Fibroblast of skin of scalp (primary cell): ENCODE measurements at regions not wholly inside any gene's neighbourhood (a gene's known extent, or its start where the extent isn't known, plus 50 kb on each side); places are given as distances from the start of the nearest gene placed in this dataset.

Experiments
- DNase-seq: peaks from one replicate; pipeline ENCODE4 v3.0.0-alpha.2; 2013

DNA sequence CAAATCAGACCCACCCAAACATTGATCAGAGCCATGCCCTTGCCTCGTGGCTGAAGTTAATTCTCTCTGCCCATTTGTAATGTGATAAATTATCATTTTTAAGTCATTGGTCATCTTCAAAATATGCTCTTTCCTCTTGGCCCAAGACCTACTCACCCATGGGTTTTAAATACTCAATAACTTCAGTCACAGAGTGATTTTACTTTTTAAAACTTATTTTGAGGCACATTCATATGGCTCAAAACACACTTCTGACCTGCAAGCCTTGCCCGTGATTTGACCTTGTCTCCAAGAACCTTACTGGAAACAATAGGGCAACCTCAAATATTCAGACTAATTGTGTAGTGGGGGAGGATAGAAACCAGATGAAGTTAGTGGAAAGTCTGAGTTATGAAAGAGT is 176.2 kb upstream of the LNX1 start:
- peak; percentile 48 for DNase-seq

DNA sequence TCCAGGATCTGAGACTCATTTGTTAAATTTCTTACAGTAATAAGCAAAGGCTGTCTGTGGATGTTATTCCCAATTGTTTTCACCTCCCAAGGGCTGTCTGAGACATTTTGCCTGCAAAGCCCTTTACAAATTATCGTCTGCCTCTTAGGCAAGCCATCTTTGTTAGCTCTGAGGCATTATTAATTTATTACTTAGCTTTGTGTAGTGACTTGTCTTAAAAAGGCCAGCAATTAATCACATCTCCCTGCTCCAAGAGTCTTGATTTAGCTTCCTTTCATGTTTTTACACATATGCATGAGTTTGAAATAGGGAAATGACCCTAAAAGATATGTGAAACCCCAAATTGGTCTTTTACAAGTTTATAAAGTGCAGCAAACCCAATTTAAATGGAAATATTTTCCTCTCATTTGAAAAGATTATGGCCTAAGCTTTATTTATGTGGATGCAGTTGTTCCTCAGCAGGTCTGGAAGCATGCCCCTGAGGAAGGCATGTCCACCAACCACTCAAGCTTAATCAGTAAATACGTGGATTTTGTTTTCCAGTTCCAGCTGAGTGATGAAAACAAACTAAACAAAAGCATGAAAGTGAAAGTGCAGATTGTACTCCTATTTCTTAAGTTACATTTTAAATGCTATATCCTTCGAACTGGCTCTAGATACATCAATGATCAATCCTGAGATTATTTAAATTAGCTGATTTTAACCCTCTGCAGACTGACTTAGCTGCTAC is 173.6 kb upstream of the LNX1 start:
- no peak for DNase-seq

DNA sequence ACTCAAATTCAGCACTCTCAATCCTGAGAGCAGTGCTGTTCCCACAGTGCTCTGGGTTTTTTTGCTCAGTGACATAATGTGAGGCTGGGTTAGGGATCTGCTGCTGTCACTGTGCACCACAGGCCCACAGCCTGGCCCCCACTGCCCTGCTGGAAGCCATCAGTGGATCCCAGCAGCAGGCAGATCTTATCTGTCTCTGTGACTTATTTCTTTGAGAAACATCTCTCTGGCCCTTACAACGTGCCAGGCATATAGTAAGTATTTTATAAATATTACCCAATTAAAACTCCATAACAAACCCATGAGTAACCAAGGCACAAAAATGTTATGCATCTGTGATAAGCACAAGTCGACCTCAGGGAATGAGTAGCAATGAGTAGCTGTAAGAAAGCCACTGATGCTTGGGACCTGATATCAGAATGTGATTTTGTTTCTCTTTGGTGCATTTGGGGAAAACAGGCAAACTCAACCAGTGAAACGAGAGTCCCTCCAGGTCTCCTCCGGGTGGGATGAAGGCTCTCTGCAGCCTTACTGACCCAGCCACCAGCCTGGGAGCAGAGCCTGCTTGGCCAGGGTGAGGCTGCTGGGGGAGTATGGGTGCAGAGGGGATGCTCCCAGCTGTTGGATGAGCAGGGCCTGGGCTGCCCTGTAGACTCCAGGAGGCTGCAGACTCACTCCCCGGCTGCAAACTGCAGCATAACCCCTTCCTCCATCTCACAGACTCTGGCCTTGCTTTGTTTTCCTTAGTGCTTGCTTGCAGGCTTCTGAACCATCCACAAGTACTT is 172.7 kb upstream of the LNX1 start:
- DNase-seq, result peak; percentile 88

DNA sequence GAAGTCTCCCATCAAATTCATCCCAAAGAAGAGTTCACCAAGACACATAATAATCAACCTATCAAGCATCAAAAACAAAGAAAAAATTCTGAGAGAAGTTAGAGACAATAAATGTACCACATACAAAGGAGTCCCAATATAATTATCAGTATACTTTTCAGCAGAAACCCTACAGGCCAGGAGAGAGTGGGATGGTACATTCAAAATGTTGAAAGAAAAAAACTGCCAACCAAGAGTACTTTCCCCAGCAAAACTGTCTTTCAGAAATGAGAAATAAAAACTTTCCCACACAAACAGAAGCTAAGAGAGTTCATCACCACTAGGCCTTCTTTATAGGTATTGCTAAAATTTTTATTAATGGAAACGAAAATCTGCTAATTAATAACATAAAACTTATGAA is 164.4 kb upstream of the LNX1 start:
- no peak for DNase-seq

DNA sequence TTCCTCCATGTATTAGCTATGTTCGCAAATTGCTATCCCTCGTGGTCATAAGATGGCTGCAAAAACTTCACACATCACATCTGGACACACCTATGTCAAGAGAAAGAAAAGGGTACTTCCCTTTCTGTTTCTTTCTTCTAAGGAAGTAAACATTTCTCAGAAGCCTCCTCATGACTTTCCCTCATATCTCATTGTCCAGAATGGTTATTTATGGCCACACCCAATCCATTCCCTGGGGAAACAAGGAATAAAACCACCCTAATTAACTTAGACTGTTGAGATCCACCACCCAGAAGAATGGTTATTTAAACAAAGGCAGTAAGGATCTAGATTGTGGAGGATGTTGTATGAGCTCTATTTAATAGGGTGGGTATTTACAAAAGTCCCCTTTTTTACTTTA is 160.8 kb upstream of the LNX1 start:
- DNase-seq, result no peak

DNA sequence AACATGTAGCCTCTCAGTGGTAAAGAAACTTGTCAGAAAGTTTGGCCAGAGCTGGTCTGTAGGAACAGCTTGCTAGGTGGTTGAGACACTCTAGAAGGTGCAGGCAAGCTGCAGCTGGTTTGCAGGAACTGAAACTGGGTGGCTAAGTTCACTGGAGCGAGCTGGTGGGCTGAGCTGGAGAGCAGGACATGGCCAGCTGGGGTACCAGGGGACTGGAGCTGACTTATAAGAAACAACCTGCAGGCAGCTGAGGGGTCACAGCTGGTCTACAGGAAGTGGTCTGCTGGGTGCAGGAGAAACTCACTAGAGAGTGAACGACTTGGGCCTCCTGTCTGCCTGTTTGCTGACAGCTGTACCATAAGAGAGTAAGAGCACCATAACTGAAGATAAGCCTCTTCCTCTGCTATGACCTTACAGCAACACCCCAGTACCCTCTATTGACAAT is 157.1 kb upstream of the LNX1 start:
- no peak for DNase-seq

DNA sequence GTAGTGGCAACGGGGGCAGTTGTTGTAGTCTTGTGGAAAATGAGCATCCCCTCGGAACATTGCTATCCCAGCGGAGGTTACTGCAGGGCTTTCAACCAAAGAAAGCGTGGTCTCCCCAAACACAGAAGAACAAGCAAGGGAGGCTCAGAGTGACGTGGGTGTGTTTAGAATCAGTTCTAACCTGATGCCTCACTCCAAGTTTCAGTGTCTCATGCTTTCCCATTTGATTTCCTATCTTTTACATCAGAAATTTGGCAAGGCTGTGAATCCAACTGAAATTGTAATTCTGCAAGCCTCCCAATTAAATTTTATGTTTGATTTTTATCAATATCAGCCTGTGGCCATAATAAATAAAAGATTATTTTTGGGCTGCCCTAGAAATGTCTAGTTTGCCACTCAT is 156.1 kb upstream of the LNX1 start:
- DNase-seq, result peak; percentile 8

DNA sequence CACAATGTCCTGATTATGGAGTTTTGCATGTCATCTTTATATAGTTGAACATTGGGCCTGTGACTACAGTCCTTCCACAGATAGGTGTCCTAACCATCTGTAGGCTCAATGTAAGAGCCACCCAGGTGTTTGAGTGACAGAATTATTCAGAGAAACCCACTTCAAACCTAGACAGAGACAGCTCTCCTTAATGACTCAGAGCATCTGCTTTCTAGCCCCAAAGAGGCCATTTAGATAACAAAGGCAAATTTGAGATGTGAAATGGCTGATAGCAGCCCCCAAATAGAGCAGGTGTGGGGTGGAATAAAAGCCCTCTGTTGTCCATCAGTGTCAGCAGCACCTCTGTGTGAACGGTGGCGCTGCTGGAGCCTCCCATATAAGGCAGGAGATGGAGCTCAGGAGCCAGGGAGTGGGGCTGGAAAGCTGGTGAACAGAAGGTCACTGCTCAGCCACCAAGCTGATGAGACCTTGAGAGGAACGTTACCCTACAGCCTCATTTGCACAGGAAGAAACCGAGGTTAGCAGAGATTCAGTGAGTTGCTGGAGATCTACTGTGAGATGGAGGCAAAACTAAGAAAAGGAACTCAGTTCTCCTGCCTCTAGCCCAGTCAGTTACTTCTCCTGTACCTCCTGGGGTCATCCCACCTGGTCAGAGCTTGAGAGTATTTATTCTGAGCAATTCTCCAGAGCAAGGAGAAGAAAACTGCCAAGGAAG is 153.3 kb upstream of the LNX1 start:
- no peak for DNase-seq

DNA sequence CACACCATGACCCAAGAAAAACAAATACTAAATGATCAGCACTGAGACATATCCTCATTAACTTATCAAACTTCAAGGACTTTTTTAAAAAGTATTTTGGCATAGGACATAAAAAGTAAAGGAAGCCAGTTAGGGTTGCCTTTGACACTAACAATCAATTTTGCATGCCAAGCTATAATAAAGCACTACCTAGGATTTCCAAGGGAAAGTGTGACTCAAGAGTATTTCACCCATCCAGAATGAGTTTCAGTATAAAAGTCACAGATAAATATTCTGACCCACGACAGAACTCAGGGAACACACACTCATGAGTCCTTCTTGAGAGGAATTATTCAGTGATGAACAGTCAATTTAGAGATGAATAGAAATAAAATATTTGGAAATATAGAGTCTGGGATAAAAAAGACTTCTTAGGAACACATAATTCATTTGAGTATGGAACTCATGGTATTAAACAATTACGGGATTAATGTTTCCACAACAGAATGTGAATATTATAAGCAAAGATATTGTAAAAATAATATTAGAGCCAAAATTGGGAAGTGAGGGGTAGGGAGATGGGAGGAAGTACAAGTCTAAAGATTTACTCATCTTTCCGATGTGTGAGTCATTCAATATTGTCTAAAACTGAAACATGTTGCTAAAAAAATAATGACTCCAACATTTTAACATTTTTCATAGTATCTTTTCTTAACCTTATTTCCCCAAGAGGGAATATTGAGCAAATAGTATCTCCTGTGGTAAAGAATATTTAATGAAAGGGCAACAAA is 143.5 kb upstream of the LNX1 start:
- DNase-seq, result peak; percentile 83

DNA sequence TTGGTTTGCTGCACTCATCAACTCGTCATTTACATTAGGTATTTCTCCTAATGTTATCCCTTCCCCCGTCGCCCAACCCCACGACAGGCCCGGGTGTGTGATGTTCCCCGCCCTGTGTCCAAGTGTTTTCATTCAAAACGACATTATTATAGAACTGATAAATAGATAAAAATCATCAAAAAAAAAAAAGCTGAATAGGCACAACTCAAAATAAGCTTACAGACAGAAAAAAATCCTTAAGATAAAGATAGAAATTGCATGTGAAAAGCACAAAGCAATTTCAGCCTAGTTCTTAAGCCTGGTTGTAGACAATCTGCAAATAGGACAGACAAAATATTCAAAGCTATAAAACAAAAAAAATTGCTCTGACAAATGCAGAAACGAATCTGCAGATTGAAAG is 142.9 kb upstream of the LNX1 start:
- no peak for DNase-seq

DNA sequence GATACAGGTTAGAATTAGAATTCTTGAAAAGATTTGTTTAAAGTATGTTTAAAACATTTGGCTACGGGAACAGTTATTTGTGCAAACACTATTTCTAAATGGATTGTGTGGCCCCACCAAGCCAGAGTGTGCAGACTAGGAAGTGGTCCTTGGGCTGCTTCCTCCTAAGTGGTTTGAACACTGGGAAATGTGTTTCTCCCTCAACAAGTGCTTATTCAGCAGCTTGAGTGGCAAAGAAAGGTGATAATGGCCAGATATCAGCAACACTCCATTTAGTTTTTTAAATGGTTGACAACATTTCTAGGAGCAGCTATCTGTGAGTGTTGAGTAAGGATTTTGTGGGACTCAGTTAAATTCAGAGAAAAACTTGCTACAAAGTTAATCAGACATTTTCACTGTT is 141.4 kb upstream of the LNX1 start:
- DNase-seq, result no peak

DNA sequence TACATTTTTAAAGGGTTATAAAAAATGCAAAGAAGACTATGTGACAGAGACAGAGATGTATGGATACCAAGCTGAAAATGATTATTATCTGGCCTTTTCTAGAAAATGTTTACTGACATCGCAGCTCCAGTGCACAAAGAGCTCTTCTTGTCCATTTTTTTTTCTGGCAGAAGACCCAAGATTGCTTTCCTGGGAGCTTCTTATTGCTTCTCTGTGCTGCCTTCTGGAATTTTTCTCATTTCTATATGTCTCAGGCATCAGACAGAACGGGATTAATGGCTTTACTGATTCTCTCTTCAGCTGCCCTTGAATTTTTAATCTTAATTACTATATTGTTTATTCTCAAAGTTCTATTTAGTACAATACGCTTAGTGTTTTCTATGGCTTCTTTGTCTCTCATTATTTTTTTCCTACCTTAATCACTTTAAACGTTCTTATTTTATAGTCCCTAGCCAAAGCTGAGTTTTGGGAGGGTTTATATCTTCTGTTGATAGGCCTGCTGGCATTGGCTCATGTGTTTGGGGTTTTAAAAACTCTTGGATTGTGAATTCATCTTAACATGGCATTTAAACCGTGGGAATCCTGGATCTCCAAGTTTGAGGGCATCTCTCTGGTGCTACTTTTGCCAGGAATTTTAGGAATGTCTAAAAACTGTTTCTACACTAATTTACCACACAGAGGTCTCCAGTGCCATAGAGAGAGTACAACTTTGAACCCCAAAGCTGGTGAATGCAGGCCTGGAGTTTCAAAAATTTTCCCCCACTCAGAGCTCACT is 138.9 kb upstream of the LNX1 start:
- DNase-seq, result peak; percentile 51

DNA sequence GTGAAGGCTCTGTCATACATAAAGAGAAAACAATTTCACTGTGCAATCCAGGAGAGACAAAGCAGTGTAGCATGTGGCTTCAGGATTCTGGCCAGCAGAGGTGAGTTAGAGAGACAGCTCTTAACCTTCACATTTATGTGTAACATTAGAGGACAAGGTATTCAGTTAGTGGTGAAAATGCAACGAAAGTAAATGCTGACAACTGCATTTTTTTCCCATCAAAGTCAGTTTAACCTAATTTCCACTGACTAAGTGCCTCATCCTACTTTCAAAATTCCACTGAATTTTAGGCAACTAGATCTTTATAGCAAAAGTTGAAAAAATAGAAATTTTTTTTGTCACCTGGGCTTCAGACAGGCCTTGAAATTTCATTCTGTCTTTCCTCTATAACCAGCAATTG is 130.8 kb upstream of the LNX1 start:
- no peak for DNase-seq

DNA sequence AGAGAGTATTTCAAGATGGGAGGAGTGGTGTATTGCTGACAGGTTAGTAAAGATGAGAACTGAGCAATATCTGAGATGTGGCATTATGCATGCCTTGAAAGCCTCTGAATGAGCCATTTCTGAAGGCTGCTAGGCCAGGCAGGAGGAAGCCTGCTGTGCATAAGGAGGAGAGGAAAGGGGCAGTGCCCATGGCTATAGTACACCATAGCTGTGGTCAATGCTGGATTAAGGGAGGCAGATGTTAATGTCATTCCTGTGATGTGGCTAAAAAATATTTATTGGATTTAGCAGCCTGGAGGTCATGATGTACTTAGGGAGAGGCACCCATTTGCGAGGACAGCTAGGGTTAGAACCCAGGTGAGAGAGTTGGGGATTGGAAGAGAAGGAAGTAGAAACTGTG is 130.0 kb upstream of the LNX1 start:
- DNase-seq, result no peak

DNA sequence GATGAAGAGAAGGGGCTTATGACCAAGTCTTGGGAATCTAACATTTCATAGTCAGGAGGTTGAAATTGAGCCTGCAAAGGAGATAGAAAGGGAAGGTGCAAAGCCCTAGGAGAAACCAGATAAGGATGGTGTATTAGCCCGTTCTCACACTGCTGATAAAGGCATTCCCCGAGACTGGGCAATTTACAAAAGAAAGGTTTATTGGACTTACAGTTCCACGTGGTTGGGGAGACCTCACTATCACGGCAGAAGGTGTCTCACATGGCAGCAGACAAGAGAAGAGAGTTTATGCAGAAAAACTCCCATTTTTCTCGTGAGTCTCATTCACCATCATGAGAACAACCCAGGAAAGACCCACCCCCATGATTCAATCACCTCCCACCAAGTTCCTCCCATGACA is 129.5 kb upstream of the LNX1 start:
- DNase-seq, result no peak

DNA sequence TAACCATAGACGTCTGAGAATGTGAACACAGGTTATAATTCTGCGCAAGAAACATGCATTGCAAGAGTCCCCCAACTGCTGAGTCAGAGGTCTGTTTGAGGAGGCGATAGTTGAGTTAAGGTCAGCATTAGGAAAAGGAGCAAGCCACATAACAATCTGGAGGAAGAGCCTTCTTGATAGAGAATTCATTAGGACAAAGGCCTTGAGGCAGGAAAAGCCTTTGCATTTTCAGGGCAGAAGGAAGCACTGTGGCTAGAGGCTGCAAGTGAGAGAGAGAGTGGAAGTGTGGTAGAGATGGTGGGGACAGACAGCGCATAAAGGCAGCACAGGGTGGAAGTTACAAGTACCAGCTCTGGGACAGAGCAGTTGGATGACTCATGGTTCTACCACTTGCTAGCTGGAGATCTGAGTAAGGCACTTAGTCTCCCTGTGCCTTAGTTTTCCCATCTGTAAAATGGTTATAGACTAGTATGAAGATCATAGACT is 125.8 kb upstream of the LNX1 start:
- DNase-seq, result peak; percentile 49

DNA sequence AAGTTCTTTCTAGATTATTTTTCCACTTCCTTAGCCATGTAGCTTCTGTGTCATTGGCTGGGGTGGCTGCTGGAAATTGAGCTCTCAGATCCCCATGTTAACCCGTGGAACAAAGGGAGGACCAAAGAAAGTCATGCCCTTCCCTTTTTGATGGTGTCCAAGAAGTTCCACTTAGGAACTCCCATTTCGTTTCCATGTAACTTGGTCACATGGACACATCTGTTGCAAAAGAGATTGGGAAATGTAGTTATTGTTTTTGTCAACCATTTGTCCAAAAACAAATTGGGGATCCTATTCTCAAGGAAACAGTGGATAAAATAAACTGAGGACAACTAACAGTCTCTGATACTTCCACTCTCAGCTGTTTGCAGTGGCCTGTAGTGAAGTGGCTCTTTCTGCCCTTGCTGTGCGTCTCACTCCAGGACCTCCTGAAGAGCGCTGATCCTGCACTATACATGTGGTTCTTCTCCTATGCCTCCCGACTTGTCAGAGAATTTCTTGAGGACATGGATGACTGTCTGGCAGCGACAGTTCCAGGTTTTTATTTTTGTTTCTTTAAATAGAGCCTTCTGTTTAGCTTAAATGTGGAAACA is 125.3 kb upstream of the LNX1 start:
- DNase-seq, result no peak

DNA sequence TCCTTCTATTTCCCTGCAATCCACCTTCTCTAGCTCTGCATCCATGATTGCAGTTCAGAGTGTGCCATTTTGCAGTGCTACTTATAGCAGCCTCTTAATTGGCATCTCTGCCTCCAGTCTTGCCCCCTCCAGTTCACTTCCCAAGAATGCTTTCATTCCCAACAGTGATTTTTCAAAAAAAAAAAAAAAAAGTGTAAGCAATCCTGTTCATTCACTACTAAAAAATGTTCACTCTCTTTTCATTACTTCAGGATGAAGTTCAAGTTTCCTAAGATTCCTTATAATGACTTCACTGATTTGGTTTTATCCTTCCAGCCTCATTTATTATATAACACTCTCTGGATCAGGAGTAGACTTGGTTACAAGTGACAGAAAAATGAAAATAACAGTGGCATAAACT is 124.7 kb upstream of the LNX1 start:
- DNase-seq, result peak; percentile 75

DNA sequence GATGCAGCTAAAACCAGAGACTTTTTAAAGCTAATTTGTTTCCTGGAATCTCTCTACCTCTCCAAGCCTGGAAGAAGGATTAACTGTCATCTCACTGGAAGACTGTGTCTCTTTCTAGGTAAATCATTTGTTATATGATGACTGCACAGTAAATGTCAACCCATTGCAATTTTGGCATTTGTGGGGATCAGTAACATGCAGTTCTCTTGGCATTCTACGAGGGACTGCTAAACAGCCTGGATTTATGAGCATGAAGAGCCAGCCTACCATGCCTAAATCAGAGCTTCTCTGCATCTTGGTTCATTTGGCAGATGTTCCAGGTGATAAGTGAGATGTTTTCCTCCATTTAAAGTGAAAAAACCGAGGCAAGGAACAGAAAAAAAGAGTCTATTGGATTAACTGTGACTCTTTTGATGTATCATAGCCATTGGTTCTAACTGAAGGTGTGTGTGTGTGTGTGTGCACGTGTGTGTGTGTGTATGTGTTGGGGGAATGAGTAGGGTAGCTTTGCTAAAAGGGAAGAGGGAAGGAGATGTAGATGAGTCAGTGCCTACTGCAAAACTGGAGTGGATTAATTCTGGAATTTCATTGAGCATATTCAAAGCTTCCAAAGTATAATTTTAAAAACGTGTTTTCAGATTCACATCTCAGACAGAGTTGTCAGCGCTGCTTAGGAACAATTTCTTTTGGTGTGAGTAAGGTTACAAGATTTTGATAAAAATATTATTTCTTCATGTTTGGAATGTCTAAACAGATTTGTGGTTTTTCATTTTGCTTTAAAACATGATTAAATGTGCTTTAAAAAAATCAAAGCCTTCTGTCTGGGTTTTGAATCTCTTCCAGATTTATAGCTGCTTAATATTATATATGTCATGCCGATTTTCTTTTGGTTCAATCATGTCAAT is 123.2 kb upstream of the LNX1 start:
- peak; percentile 96 for DNase-seq

DNA sequence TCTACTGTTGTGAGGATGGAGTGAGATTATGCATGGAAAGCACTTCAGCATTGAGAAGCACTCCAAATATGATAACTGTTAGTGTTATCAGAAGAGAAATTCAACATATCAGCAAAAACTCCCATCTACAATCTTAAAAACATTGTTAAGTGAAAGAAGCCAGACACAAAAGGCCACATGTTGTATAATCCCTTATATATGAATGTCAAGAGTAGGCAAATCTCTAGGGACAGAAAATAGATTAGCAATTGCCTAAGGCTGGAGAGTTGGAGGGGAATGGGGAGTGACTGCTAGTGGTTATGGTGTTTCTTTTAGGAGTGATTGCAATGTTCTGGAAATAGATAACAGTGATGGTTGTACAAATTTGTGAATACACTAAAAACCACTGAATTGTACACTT is 122.5 kb upstream of the LNX1 start:
- DNase-seq, result no peak
